Mesothelial cell of epicardium (in vitro differentiated cells): ENCODE measurements at regions not wholly inside any gene's neighbourhood (a gene's known extent, or its start where the extent isn't known, plus 50 kb on each side); places are given as distances from the start of the nearest gene placed in this dataset.

Source experiments
- DNase-seq, 2 experiments: peaks; one replicate each; pipeline ENCODE4 v3.0.0; 2021; ENCODE audit warnings: low spot score in 2 of 2; ENCODE audit not compliant: unreplicated experiment in 2 of 2
- H3K27ac Mint-ChIP-seq: 2 replicates; pipeline ENCODE4 v1.8.0; 2021; ENCODE audit warnings: mixed read lengths
- H3K27me3 Mint-ChIP-seq: 2 replicates; pipeline ENCODE4 v1.8.0; 2021; ENCODE audit warnings: low read depth, mixed read lengths
- H3K36me3 Mint-ChIP-seq: 2 replicates; pipeline ENCODE4 v1.8.0; 2021; ENCODE audit warnings: mixed read lengths
- H3K4me1 Mint-ChIP-seq: 2 replicates; pipeline ENCODE4 v1.8.0; 2021; ENCODE audit warnings: mixed read lengths
- H3K4me3 Mint-ChIP-seq: 2 replicates; pipeline ENCODE4 v1.8.0; 2021; ENCODE audit warnings: mild to moderate bottlenecking, moderate library complexity, mixed read lengths
- H3K9me3 Mint-ChIP-seq: 2 replicates; pipeline ENCODE4 v1.8.0; 2021; ENCODE audit warnings: mixed read lengths
- TF ChIP-seq, protein P1 (sequence below): fragments of 200-600 bp; sonication (generic); IDR thresholded peaks from one replicate; pipeline ENCODE4 v1.5.0; 2021; ENCODE audit warnings: antibody characterized with exemption; ENCODE audit not compliant: unreplicated experiment

- no peak overlapping the region for H3K27ac Mint-ChIP-seq
- no peak overlapping the region for H3K4me3 Mint-ChIP-seq
- H3K27me3 Mint-ChIP-seq = no peaks in the 10 kb centered on the region
- H3K9me3 Mint-ChIP-seq = no peaks in the 10 kb centered on the region
- DNase-seq = no peak
- TF ChIP-seq, protein P1, sequence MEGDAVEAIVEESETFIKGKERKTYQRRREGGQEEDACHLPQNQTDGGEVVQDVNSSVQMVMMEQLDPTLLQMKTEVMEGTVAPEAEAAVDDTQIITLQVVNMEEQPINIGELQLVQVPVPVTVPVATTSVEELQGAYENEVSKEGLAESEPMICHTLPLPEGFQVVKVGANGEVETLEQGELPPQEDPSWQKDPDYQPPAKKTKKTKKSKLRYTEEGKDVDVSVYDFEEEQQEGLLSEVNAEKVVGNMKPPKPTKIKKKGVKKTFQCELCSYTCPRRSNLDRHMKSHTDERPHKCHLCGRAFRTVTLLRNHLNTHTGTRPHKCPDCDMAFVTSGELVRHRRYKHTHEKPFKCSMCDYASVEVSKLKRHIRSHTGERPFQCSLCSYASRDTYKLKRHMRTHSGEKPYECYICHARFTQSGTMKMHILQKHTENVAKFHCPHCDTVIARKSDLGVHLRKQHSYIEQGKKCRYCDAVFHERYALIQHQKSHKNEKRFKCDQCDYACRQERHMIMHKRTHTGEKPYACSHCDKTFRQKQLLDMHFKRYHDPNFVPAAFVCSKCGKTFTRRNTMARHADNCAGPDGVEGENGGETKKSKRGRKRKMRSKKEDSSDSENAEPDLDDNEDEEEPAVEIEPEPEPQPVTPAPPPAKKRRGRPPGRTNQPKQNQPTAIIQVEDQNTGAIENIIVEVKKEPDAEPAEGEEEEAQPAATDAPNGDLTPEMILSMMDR = no peak
- H3K36me3 Mint-ChIP-seq = no peaks in the 10 kb centered on the region
- H3K4me1 Mint-ChIP-seq = peaks cover 18% of the 10 kb centered on the region
Measured at GRCh38 chr5:114311281-114311680, 50.6 kb upstream of the KCNN2 start.

DNA sequence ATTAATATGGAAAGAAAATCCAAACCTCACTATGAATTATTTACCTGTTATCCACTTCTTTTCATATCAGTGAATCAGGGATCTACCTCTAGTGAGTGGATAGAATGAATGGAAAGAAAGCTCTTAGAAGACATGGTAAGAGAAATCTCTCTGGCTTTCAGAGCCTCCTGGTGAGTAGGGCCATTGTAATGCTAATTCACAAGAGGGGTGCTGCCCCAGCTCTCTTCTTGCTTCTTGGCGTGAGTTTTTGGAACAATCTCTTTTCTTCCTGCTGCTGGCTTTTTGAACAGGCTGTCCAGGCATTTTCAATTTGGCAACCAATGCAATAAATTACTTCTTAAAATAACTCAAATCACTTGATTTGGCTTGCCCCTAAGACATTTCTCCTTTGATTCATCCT, 49.9 kb upstream of the KCNN2 start:
- H3K4me1 Mint-ChIP-seq = peaks cover 21% of the 10 kb centered on the region
- no peak overlapping the region for H3K4me3 Mint-ChIP-seq
- no peak overlapping the region for H3K27ac Mint-ChIP-seq
- TF ChIP-seq, protein P1 = no peak
- DNase-seq = no peak
- H3K27me3 Mint-ChIP-seq = no peaks in the 10 kb centered on the region
- H3K9me3 Mint-ChIP-seq = no peaks in the 10 kb centered on the region
- H3K36me3 Mint-ChIP-seq = no peaks in the 10 kb centered on the region
